ENCODE measurements at regions not wholly inside any gene's neighbourhood (a gene's known extent, or its start where the extent isn't known, plus 50 kb on each side); places are given as distances from the start of the nearest gene placed in this dataset.
A peak's percentile ranks its signal among the peaks of the same experiment; 100 is the strongest.
"Not testable (repeated sequence)": the region's sequence is repeated elsewhere in the genome, so short reads cannot be mapped to it uniquely, and the experiment has no call there.

DNA sequence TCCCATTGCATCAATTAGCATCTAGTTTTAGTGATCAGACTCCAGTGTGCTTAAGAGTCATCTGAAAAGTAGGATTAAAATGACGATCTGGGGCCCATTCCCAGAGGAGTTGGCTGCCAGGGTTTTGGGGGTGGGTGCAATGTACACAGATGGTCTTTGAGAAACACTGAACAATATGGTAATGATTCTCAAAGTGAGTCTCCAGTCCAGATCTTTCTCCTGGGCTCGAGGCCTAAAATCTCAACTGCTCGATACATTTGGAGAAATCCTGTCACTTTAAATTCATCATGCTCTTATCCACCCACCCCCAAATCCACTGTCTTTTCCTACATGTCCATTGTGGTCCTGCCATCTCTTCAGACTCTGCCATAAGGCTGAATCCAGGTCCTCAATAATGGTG lies 80.7 kb upstream of the MYLIP start:
- Mint-ChIP-seq H3K9me3 (no peaks in the 10 kb centered on the region), H3K27ac (no peak overlapping the region), H3K36me3 (ENCODE audit: low read depth) (no peaks in the 10 kb centered on the region), H3K4me1 (ENCODE audit: low read depth) (peaks cover 11% of the 10 kb centered on the region), H3K4me3 (no peak overlapping the region), H3K27me3 (no peaks in the 10 kb centered on the region)
- intact Hi-C loops (cut with micrococcal nuclease) = no loop called here

DNA sequence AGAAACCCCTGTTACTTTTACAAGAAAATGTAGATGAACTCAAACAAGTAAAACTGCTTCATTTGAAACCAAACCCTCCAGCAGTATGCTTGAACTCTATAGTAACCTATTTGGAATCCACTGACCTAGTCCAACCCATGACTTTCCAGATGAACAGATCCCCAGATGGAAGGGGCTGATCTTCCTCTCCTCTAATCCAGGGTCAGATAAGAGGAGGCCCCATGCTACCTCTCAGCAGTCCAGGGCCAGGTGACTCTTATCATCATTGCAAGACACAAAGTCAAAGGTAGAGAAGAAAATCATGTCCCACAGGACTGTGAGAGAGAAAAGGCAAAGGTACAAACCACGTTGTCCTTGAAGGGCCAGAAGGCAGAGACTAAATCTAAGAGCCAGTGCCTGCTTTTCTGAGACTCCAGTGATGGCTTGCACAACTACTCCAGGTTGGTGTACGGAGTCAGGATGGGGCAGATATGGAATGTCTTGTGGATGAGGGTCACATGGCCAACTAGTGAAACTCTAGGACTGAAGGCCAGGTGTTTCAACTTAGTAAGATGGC lies 81.4 kb upstream of the MYLIP start:
- Mint-ChIP-seq H3K27me3 (no peaks in the 10 kb centered on the region), H3K9me3 (no peaks in the 10 kb centered on the region), H3K4me3 (no peak overlapping the region), H3K4me1 (ENCODE audit: low read depth) (peaks cover 14% of the 10 kb centered on the region), H3K27ac (no peak overlapping the region), H3K36me3 (ENCODE audit: low read depth) (no peaks in the 10 kb centered on the region)
- intact Hi-C loops (cut with micrococcal nuclease) = no loop called here

DNA sequence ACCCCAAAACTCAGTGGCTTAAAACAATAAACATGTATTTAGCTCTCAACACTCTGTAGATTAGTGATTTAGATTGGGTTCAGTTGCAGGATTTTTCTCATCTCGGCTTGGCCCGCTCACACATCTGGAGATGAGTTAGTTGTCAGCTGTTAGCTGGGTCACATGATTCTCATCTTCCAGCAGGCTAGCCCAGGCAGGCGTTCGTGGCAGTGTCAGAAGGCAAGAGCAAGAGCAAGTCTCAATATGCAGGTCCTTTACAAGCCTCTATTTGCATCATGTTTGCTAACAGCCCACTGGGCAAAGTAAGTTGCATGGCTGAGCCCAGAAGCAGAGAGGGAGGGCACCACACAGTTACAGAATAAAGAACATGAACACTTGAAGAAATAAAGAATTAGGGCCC lies 83.6 kb upstream of the MYLIP start:
- no peaks in the 10 kb centered on the region for H3K27me3 Mint-ChIP-seq
- H3K4me3 Mint-ChIP-seq = no peak overlapping the region
- H3K4me1 Mint-ChIP-seq (ENCODE audit: low read depth) = peaks cover 23% of the 10 kb centered on the region
- H3K36me3 Mint-ChIP-seq (ENCODE audit: low read depth) = no peaks in the 10 kb centered on the region
- peaks cover under 1% of the 10 kb centered on the region for H3K9me3 Mint-ChIP-seq
- H3K27ac Mint-ChIP-seq = no peak overlapping the region
- intact Hi-C loops (cut with micrococcal nuclease) = no loop called here

DNA sequence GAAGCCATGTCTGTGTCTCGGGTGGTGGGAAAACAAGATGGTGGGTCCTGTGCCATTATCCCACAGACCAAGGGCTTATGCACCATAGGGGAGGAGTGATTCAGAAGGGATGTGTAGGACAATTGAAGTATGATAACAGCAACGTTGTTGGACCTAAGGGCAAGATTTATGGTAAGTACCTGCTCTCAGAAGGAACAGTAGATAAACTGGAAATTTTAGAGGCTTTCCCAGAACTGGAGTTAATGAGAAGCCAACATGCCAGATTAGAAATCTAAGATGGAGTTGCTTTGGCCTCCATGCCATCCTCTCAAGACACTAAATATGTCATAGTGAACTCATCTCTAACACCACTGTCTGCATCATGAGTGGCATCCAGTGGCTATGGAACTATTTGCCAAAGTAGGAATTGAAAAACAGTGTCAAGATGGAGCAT lies 84.7 kb upstream of the MYLIP start:
- no peaks in the 10 kb centered on the region for H3K27me3 Mint-ChIP-seq
- no peaks in the 10 kb centered on the region for H3K36me3 Mint-ChIP-seq (ENCODE audit: low read depth)
- intact Hi-C loops (cut with micrococcal nuclease) = no loop called here

GRCh38 chr6:16043171-16044135 lies 85.4 kb upstream of the MYLIP start:
- intact Hi-C loops (cut with micrococcal nuclease) = no loop called here
- peaks cover 8% of the 10 kb centered on the region for H3K9me3 Mint-ChIP-seq
- no peaks in the 10 kb centered on the region for H3K36me3 Mint-ChIP-seq (ENCODE audit: low read depth)
- H3K27ac Mint-ChIP-seq = peak overlapping the region; percentile 45
- no peaks in the 10 kb centered on the region for H3K27me3 Mint-ChIP-seq
- H3K4me3 Mint-ChIP-seq = no peak overlapping the region
- H3K4me1 Mint-ChIP-seq (ENCODE audit: low read depth) = peaks cover 35% of the 10 kb centered on the region

More for the DNA sequence above, 84.7 kb upstream of the MYLIP start:
- Mint-ChIP-seq H3K9me3 (peaks cover 8% of the 10 kb centered on the region), H3K27ac (no peak overlapping the region), H3K4me1 (ENCODE audit: low read depth) (peaks cover 28% of the 10 kb centered on the region), H3K4me3 (no peak overlapping the region)

DNA sequence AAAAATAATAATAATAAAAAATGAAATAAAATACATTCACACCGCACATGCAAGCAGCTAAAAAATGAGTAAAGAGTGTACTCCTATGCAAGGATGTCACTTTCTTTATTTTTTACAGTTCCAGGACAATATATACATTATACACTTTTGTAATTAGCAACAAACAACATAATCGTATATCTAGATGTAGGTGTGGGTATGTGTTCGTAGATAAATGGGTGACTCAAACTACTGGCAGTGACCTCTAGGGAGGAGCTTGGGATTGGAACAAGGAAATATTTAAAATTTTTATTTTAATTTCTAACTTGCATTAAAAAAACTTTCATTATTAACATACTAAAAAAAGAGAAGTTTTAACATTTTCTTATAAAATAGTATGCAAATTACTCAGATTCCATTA lies 86.1 kb upstream of the MYLIP start:
- intact Hi-C loops (cut with micrococcal nuclease) = no loop called here
- H3K27me3 Mint-ChIP-seq = no peaks in the 10 kb centered on the region
- H3K9me3 Mint-ChIP-seq = peaks cover 8% of the 10 kb centered on the region
- no peaks in the 10 kb centered on the region for H3K36me3 Mint-ChIP-seq (ENCODE audit: low read depth)
- peaks cover 35% of the 10 kb centered on the region for H3K4me1 Mint-ChIP-seq (ENCODE audit: low read depth)
- no peak overlapping the region for H3K4me3 Mint-ChIP-seq
- no peak overlapping the region for H3K27ac Mint-ChIP-seq

DNA sequence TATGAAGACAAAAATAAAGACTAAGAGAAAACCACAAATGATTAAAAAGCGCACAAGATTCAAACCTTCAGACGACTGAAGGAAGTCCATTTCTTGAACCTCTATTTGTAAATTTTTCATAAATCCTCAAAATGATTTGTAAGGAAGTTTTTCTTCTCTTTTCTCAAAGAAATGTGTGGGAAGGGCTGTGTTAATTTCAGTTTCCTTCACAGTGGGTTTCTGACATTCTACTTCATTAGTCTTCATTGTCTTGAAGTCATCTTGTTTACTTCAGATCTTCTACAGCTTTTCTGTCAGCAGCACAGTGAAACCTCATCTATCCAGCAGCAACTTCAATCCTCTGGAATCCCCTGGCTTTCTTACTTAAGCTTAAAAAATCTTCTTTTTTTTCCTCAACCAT lies 87.6 kb upstream of the MYLIP start:
- H3K9me3 Mint-ChIP-seq = peaks cover 8% of the 10 kb centered on the region
- intact Hi-C loops (cut with micrococcal nuclease) = no loop called here
- H3K36me3 Mint-ChIP-seq (ENCODE audit: low read depth) = no peaks in the 10 kb centered on the region
- H3K27ac Mint-ChIP-seq = peak overlapping the region; percentile 30
- no peaks in the 10 kb centered on the region for H3K27me3 Mint-ChIP-seq
- no peak overlapping the region for H3K4me3 Mint-ChIP-seq
- H3K4me1 Mint-ChIP-seq (ENCODE audit: low read depth) = peaks cover 35% of the 10 kb centered on the region

GRCh38 chr6:16040628-16040974 lies 88.3 kb upstream of the MYLIP start:
- Mint-ChIP-seq H3K4me3 (no peak overlapping the region), H3K9me3 (peaks cover 8% of the 10 kb centered on the region), H3K27ac (no peak overlapping the region), H3K27me3 (no peaks in the 10 kb centered on the region), H3K36me3 (ENCODE audit: low read depth) (no peaks in the 10 kb centered on the region), H3K4me1 (ENCODE audit: low read depth) (peaks cover 35% of the 10 kb centered on the region)
- intact Hi-C loops (cut with micrococcal nuclease) = no loop called here

- H3K9me3 Mint-ChIP-seq; H3K27ac Mint-ChIP-seq; H3K4me3 Mint-ChIP-seq; H3K27me3 Mint-ChIP-seq; intact Hi-C loops (cut with micrococcal nuclease); H3K36me3 Mint-ChIP-seq (ENCODE audit: low read depth): not testable (repeated sequence)
- H3K4me1 Mint-ChIP-seq (ENCODE audit: low read depth) = peaks cover 35% of the 10 kb centered on the region
These were observed 88.8 kb upstream of the MYLIP start for GRCh38 chr6:16039892-16040627.

GRCh38 chr6:16038938-16039337 lies 89.9 kb upstream of the MYLIP start:
- intact Hi-C loops (cut with micrococcal nuclease) = no loop called here
- Mint-ChIP-seq H3K27ac (no peak overlapping the region), H3K27me3 (no peaks in the 10 kb centered on the region), H3K4me3 (no peak overlapping the region), H3K36me3 (ENCODE audit: low read depth) (no peaks in the 10 kb centered on the region), H3K9me3 (peaks cover 8% of the 10 kb centered on the region), H3K4me1 (ENCODE audit: low read depth) (peaks cover 31% of the 10 kb centered on the region)

- Mint-ChIP-seq H3K9me3 (peaks cover 8% of the 10 kb centered on the region), H3K4me3 (no peak overlapping the region), H3K36me3 (ENCODE audit: low read depth) (no peaks in the 10 kb centered on the region), H3K4me1 (ENCODE audit: low read depth) (peaks cover 12% of the 10 kb centered on the region), H3K27ac (no peak overlapping the region), H3K27me3 (no peaks in the 10 kb centered on the region)
- intact Hi-C loops (cut with micrococcal nuclease) = no loop called here
These were observed 93.3 kb upstream of the MYLIP start for GRCh38 chr6:16035488-16036080.

GRCh38 chr6:16033214-16033613 lies 95.7 kb upstream of the MYLIP start:
- intact Hi-C loops (cut with micrococcal nuclease) = no loop called here
- H3K27me3 Mint-ChIP-seq = no peaks in the 10 kb centered on the region
- no peaks in the 10 kb centered on the region for H3K36me3 Mint-ChIP-seq (ENCODE audit: low read depth)
- no peak overlapping the region for H3K27ac Mint-ChIP-seq
- H3K4me1 Mint-ChIP-seq (ENCODE audit: low read depth) = no peaks in the 10 kb centered on the region
- no peak overlapping the region for H3K4me3 Mint-ChIP-seq
- no peaks in the 10 kb centered on the region for H3K9me3 Mint-ChIP-seq

DNA sequence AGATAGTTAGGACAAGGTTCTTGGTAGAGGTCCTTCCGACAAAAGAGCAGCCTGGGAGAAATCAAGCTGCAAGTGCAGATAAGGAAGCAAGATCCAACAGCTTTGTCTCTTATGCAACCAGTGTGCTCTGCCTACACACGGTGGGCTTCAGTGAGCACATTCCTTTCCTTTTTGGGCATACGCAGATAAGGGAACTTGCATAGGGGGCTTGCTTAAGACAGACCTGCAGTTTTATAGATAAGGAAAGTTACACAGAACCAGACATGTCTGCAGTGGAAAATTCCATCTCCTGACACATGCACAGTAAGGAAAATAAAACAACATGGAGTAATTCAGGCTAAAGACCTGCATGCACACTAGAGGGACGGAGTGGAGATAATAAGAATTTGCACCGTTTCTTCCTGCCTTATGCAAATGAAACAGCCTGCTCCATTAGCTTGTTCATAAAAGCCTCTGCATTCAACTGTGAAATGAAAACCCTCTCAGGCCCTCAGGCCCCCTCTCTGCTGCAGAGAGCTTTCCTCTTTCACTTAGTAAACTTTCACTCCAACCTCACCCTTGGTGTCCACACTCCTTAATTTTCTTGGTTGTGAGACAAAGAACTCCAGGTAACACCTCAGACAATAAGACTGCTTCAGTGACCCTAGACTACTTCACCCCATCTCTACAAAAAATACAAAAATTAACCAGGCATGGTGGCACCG lies 97.5 kb upstream of the MYLIP start:
- Mint-ChIP-seq H3K4me1 (ENCODE audit: low read depth) (no peaks in the 10 kb centered on the region), H3K4me3 (no peak overlapping the region), H3K36me3 (ENCODE audit: low read depth) (no peaks in the 10 kb centered on the region), H3K27me3 (no peaks in the 10 kb centered on the region), H3K27ac (no peak overlapping the region), H3K9me3 (no peaks in the 10 kb centered on the region)
- intact Hi-C loops (cut with micrococcal nuclease) = no loop called here

All from dendritic cell treated with granulocyte-macrophage colony-stimulating factor and Interleukin-4, amounts not matched to agents 40 ng/mL and 50 ng/mL, for 4 days (primary cell).